Hepatocyte (in vitro differentiated cells): ENCODE measurements at regions not wholly inside any gene's neighbourhood (a gene's known extent, or its start where the extent isn't known, plus 50 kb on each side); places are given as distances from the start of the nearest gene placed in this dataset.

Experiments
- CTCF ChIP-seq: fragments of 200-600 bp; sonication (generic); IDR thresholded peaks from 2 replicates; pipeline ENCODE4 v1.5.1; 2016; ENCODE audit warnings: antibody characterized with exemption, mild to moderate bottlenecking; ENCODE audit not compliant: poor library complexity
- EZH2 ChIP-seq: fragments of 200-600 bp; sonication (generic); IDR thresholded peaks from 2 replicates; pipeline ENCODE4 v1.6.1; 2016; ENCODE audit warnings: antibody characterized with exemption, mild to moderate bottlenecking, borderline replicate concordance
- EZH2phosphoT487 ChIP-seq: fragments of 200-600 bp; sonication (generic); IDR thresholded peaks from one replicate; pipeline ENCODE4 v1.6.1; 2018; ENCODE audit warnings: antibody characterized with exemption, mild to moderate bottlenecking, low read depth, moderate library complexity; ENCODE audit not compliant: unreplicated experiment, severe bottlenecking

DNA sequence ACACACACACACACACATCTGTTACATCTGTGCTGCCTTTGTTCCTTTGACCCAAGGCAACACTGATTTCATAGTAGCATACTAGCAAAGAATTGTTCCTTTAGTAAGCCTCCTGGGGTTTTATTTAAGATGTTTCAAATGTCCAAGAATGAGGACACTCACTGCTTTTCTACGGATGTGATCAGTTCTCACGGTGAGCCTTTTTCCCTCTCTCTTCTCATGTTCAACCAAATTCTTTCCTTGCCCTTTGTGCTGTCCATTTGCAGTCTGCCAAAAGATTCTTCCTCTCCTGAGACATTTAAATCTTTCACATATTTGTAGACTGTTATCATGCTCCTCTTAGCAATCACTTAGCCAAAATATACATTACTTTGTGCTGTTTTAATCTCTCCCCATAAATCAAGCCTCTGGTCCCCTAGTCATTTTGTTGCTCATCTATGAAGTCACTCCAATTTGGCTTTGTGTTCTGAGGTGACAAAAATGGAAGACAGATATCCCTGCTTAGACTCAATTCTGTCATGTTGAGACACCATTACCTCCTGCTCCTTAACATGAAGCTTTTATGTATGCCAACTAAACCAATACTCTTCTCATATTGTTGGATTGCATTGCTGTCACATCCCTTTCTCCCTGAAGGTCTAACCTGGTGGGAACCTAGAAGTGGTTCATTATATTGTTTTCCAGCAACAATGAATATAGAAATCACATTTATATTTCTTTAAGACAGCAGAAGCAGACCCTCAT lies 1605.3 kb upstream of the ACVR2A start:
- TF ChIP-seq EZH2phosphoT487, result no peak
- no peak for TF ChIP-seq CTCF
- TF ChIP-seq EZH2, result no peak
